ENCODE measurements at regions not wholly inside any gene's neighbourhood (a gene's known extent, or its start where the extent isn't known, plus 50 kb on each side); places are given as distances from the start of the nearest gene placed in this dataset.

GRCh38 chr12:4112290-4112689, 161.3 kb upstream of the CCND2 start:
- Histone ChIP-seq H3K4me3 (ENCODE audit: low read depth in 2 of 2, low read length in 2 of 2) (no peak overlapping the region), H3K27me3 (ENCODE audit: control insufficient read depth, insufficient read depth, low read length) (no peaks in the 10 kb centered on the region; the same call in 1 of the 2 replicates), H3K4me1 (ENCODE audit: control insufficient read depth, insufficient read depth, low read length) (no peaks in the 10 kb centered on the region), H3K9me3 (ENCODE audit: control insufficient read depth, insufficient read depth, low read depth, low read length) (no peaks in the 10 kb centered on the region), H3K27ac (ENCODE audit: low read length) (no peak overlapping the region), H3K36me3 (ENCODE audit: control insufficient read depth, insufficient read depth, low read length) (no peaks in the 10 kb centered on the region)
- no TSS peak for BruUV-seq (replicated peaks)
- CTCF ChIA-PET: no interaction called here
- POLR2A ChIA-PET: no interaction called here
- TF ChIP-seq POLR2AphosphoS5 (IDR thresholded peaks at IDR 0.05; ENCODE audit: low read depth, low read length) (no peak), REST (IDR thresholded peaks at IDR 0.05; ENCODE audit: insufficient read depth in 1 of 2, low read depth in 2 of 2, low read length in 1 of 2) (no peak), CTCF (IDR thresholded peaks at IDR 0.05) (no peak), SIN3A (IDR thresholded peaks at IDR 0.05; ENCODE audit: borderline replicate concordance, insufficient read depth, low read depth, low read length) (no peak), TCF7L2 (IDR thresholded peaks at IDR 0.05; ENCODE audit: low read depth, low read length) (no peak)
- intact Hi-C loops (cut with micrococcal nuclease; ENCODE audit: unreplicated experiment): no loop called here
- ATAC-seq (no peak), DNase-seq (ENCODE audit: low read depth, low spot score) (no peak)
- in situ Hi-C loops (cut with HindIII; ENCODE audit: low pct_unique_long_range_greater_than_20kb, low sequenced_read_pairs): no loop called here

GRCh38 chr12:4111010-4111409, 162.6 kb upstream of the CCND2 start:
- TF ChIP-seq CTCF (IDR thresholded peaks at IDR 0.05): no peak
- no peak for TF ChIP-seq SIN3A (IDR thresholded peaks at IDR 0.05; ENCODE audit: borderline replicate concordance, insufficient read depth, low read depth, low read length)
- no peak for TF ChIP-seq POLR2AphosphoS5 (IDR thresholded peaks at IDR 0.05; ENCODE audit: low read depth, low read length)
- no peak for TF ChIP-seq REST (IDR thresholded peaks at IDR 0.05; ENCODE audit: insufficient read depth in 1 of 2, low read depth in 2 of 2, low read length in 1 of 2)
- no peak for TF ChIP-seq TCF7L2 (IDR thresholded peaks at IDR 0.05; ENCODE audit: low read depth, low read length)
- H3K4me1 ChIP-seq (ENCODE audit: control insufficient read depth, insufficient read depth, low read length): no peaks in the 10 kb centered on the region
- DNase-seq (ENCODE audit: low read depth, low spot score): no peak
- BruUV-seq (replicated peaks): no TSS peak
- H3K27me3 ChIP-seq (ENCODE audit: control insufficient read depth, insufficient read depth, low read length): no peaks in the 10 kb centered on the region; the same call in 1 of the 2 replicates
- POLR2A ChIA-PET: no interaction called here
- H3K36me3 ChIP-seq (ENCODE audit: control insufficient read depth, insufficient read depth, low read length): no peaks in the 10 kb centered on the region
- intact Hi-C loops (cut with micrococcal nuclease; ENCODE audit: unreplicated experiment) (no loop called here), in situ Hi-C loops (cut with HindIII; ENCODE audit: low pct_unique_long_range_greater_than_20kb, low sequenced_read_pairs) (no loop called here)
- no peaks in the 10 kb centered on the region for H3K9me3 ChIP-seq (ENCODE audit: control insufficient read depth, insufficient read depth, low read depth, low read length)
- CTCF ChIA-PET: no interaction called here
- H3K4me3 ChIP-seq (ENCODE audit: low read depth in 2 of 2, low read length in 2 of 2): no peak overlapping the region
- no peak overlapping the region for H3K27ac ChIP-seq (ENCODE audit: low read length)
- no peak for ATAC-seq
